H1 (cell line): ENCODE measurements at regions not wholly inside any gene's neighbourhood (a gene's known extent, or its start where the extent isn't known, plus 50 kb on each side); places are given as distances from the start of the nearest gene placed in this dataset.

Source experiments
- CTCF ChIA-PET: fragments of 300-600 bp; sonication (Branson Sonifier 250); formaldehyde crosslinking; loops from one replicate; lab custom pipeline; 2021; ENCODE audit not compliant: partially characterized antibody; lab: Charles Lee
- POLR2A ChIA-PET: fragments of 300-600 bp; sonication (Branson Sonifier 250); formaldehyde crosslinking; loops from one replicate; lab custom pipeline; 2021; ENCODE audit warnings: inconsistent platforms; ENCODE audit not compliant: partially characterized antibody; lab: Charles Lee
- DNase-seq, 2 experiments: peaks; one replicate each; pipeline versions ENCODE4 v3.0.0 to v3.0.0-alpha.2; 2010 to 2022; ENCODE audit warnings: low spot score in 2 of 2, low read depth in 1 of 2, mixed read lengths in 1 of 2
- FAIRE-seq: peaks from 2 replicates; lab custom pipeline; 2011; peaks lifted over from hg19 to GRCh38; lab: Jason Lieb, UNC
- H2AFZ ChIP-seq: 2 replicates; pipeline ENCODE4 v1.8.1; 2012; ENCODE audit warnings: low read length, inconsistent platforms
- H2AK5ac ChIP-seq: 2 replicates; pipeline ENCODE4 v1.6.1; 2013; ENCODE audit warnings: low read depth, low read length
- H2BK120ac ChIP-seq: replicated peaks from 2 replicates; pipeline ENCODE3; 2013; ENCODE audit warnings: low read depth, low read length, inconsistent platforms
- H2BK12ac ChIP-seq: 2 replicates; pipeline ENCODE4 v1.6.1; 2013; ENCODE audit warnings: low read depth, low read length
- H2BK15ac ChIP-seq: 2 replicates; pipeline ENCODE4 v1.6.1; 2013; ENCODE audit warnings: low read length
- H2BK20ac ChIP-seq: 2 replicates; pipeline ENCODE4 v1.6.1; 2013; ENCODE audit warnings: low read length
- H2BK5ac ChIP-seq: 2 replicates; pipeline ENCODE4 v1.6.1; 2013; ENCODE audit warnings: low read depth, low read length
- H3K14ac ChIP-seq: 2 replicates; pipeline ENCODE4 v1.6.1; 2013; ENCODE audit warnings: inconsistent platforms; ENCODE audit not compliant: insufficient read length
- H3K18ac ChIP-seq: 2 replicates; pipeline ENCODE4 v1.6.1; 2013; ENCODE audit warnings: low read length; ENCODE audit errors: extremely low read depth
- H3K23ac ChIP-seq: 2 replicates; pipeline ENCODE4 v1.6.1; 2013; ENCODE audit warnings: inconsistent platforms; ENCODE audit not compliant: insufficient read length
- H3K23me2 ChIP-seq: 2 replicates; pipeline ENCODE4 v1.6.1; 2013; ENCODE audit warnings: low read depth, low read length
- H3K27ac ChIP-seq: 2 replicates; pipeline ENCODE4 v1.6.1; 2011; ENCODE audit warnings: low read depth, low read length, inconsistent platforms
- H3K27me3 ChIP-seq, 4 experiments: replicated peaks in 1 of 4; 1 replicate in 1 of 4; 2 replicates in 3 of 4; pipeline versions ENCODE4 v1.6.1 to v1.8.1; 2011 to 2013; ENCODE audit warnings: low read length in 3 of 4, mild to moderate bottlenecking in 3 of 4, inconsistent platforms in 2 of 4, mixed read lengths in 2 of 4, moderate library complexity in 1 of 4; ENCODE audit not compliant: control insufficient read depth in 3 of 4, insufficient read depth in 3 of 4; ENCODE audit errors: extremely low read depth in 1 of 4
- H3K36me3 ChIP-seq, 4 experiments: 2 replicates each; pipeline versions ENCODE4 v1.6.1 to v1.8.1; 2011 to 2013; ENCODE audit warnings: mild to moderate bottlenecking in 4 of 4, low read length in 3 of 4, moderate library complexity in 2 of 4, control low read depth in 1 of 4, inconsistent platforms in 1 of 4; ENCODE audit not compliant: insufficient read depth in 4 of 4, control insufficient read depth in 2 of 4
- H3K4ac ChIP-seq: replicated peaks from 2 replicates; pipeline ENCODE3; 2013; ENCODE audit warnings: low read length, low read depth, mixed read lengths, inconsistent platforms; ENCODE audit not compliant: insufficient read length
- H3K4me1 ChIP-seq, 4 experiments: replicated peaks in 1 of 4; 1 replicate in 1 of 4; 2 replicates in 3 of 4; pipeline versions ENCODE4 v1.6.1 to v1.8.1; 2011 to 2013; ENCODE audit warnings: low read length in 3 of 4, inconsistent platforms in 2 of 4, mixed read lengths in 1 of 4; ENCODE audit not compliant: insufficient read depth in 4 of 4, control insufficient read depth in 3 of 4
- H3K4me2 ChIP-seq, 2 experiments: 2 replicates each; pipeline versions ENCODE4 v1.6.1 to v1.8.1; 2011 to 2013; ENCODE audit warnings: low read depth in 2 of 2, low read length in 2 of 2, control low read depth in 1 of 2, inconsistent platforms in 1 of 2, mild to moderate bottlenecking in 1 of 2; ENCODE audit not compliant: insufficient read depth in 1 of 2
- H3K4me3 ChIP-seq, 4 experiments: fragments of 200-600, 300-600 bp in 1 of 4; sonication (generic), shearing (Covaris generic), sonication (Bioruptor Twin) in 1 of 4; 2 replicates each; pipeline versions ENCODE4 v1.5.1 to v1.8.1; 2011 to 2016; ENCODE audit warnings: low read length in 4 of 4, low read depth in 3 of 4, control low read depth in 2 of 4, inconsistent platforms in 2 of 4, mild to moderate bottlenecking in 2 of 4, mixed read lengths in 1 of 4, moderate library complexity in 1 of 4; ENCODE audit not compliant: insufficient read depth in 2 of 4; ENCODE audit errors: extremely low read depth in 1 of 4
- H3K56ac ChIP-seq: replicated peaks from 2 replicates; pipeline ENCODE3; 2013; ENCODE audit warnings: low read depth, mild to moderate bottlenecking, mixed read lengths, low read length, inconsistent platforms; ENCODE audit not compliant: insufficient read length
- H3K79me1 ChIP-seq: 2 replicates; pipeline ENCODE4 v1.6.1; 2013; ENCODE audit warnings: low read depth, low read length, control low read depth
- H3K79me2 ChIP-seq, 2 experiments: 2 replicates each; pipeline versions ENCODE4 v1.6.1 to v1.8.1; 2012 to 2013; ENCODE audit warnings: low read length in 2 of 2, mild to moderate bottlenecking in 2 of 2, inconsistent platforms in 1 of 2; ENCODE audit not compliant: insufficient read depth in 2 of 2, control insufficient read depth in 1 of 2
- H3K9ac ChIP-seq, 4 experiments: replicated peaks in 1 of 4; 1 replicate in 1 of 4; 2 replicates in 3 of 4; pipeline versions ENCODE4 v1.6.1 to v1.8.1; 2011 to 2013; ENCODE audit warnings: low read depth in 3 of 4, low read length in 3 of 4, control low read depth in 2 of 4, mild to moderate bottlenecking in 2 of 4, moderate library complexity in 2 of 4, inconsistent platforms in 1 of 4; ENCODE audit errors: extremely low read depth in 1 of 4
- H3K9me3 ChIP-seq, 2 experiments: 2 replicates each; pipeline versions ENCODE4 v1.6.1 to v1.8.1; 2012 to 2013; ENCODE audit warnings: mild to moderate bottlenecking in 2 of 2, moderate library complexity in 2 of 2, control low read depth in 1 of 2, inconsistent platforms in 1 of 2, low read depth in 1 of 2, low read length in 1 of 2, mixed read lengths in 1 of 2; ENCODE audit not compliant: insufficient read depth in 2 of 2
- H4K20me1 ChIP-seq, 2 experiments: replicated peaks in 1 of 2; 2 replicates each; pipeline versions ENCODE3 to v1.8.1; 2011 to 2013; ENCODE audit warnings: inconsistent platforms in 2 of 2, low read length in 2 of 2, mild to moderate bottlenecking in 1 of 2; ENCODE audit not compliant: insufficient read depth in 2 of 2, control insufficient read depth in 1 of 2
- H4K5ac ChIP-seq: 2 replicates; pipeline ENCODE4 v1.6.1; 2013; ENCODE audit warnings: low read length, low read depth, mixed read lengths, inconsistent platforms; ENCODE audit not compliant: insufficient read length
- H4K8ac ChIP-seq: 2 replicates; pipeline ENCODE4 v1.8.0; 2013; ENCODE audit warnings: mild to moderate bottlenecking, moderate library complexity, low read length, inconsistent platforms; ENCODE audit not compliant: insufficient read depth; ENCODE audit errors: extremely low read depth
- H4K91ac ChIP-seq: replicated peaks from 2 replicates; pipeline ENCODE3; 2013; ENCODE audit warnings: low read length, mixed read lengths, inconsistent platforms; ENCODE audit not compliant: insufficient read length
- ATF2 ChIP-seq: IDR thresholded peaks from 2 replicates; pipeline ENCODE4 v1.6.1; 2012; ENCODE audit warnings: low read length, inconsistent platforms
- CBX5 ChIP-seq: fragments of 300-800, 300-1000 bp; sonication (generic); IDR thresholded peaks from 2 replicates; pipeline ENCODE4 v1.7.1; 2016; ENCODE audit warnings: antibody characterized with exemption, low read length, low read depth
- CBX8 ChIP-seq: fragments of 300-800, 300-1000 bp; sonication (generic); IDR thresholded peaks from 2 replicates; pipeline ENCODE4 v1.7.1; 2016; ENCODE audit warnings: low read depth, low read length, borderline replicate concordance
- FOSL1 ChIP-seq: IDR thresholded peaks from 2 replicates; pipeline ENCODE4 v1.6.1; 2011; ENCODE audit warnings: mild to moderate bottlenecking, low read depth, low read length, moderate library complexity; ENCODE audit not compliant: insufficient read depth
- GABPA ChIP-seq: IDR thresholded peaks from 2 replicates; pipeline ENCODE4 v1.6.1; 2011; ENCODE audit warnings: mild to moderate bottlenecking, low read length, moderate library complexity, borderline replicate concordance; ENCODE audit not compliant: insufficient read depth
- KDM1A ChIP-seq: fragments of 200-600, 300-600 bp; sonication (generic); IDR thresholded peaks from 2 replicates; pipeline ENCODE4 v1.7.1; 2016; ENCODE audit warnings: mild to moderate bottlenecking, low read length, borderline replicate concordance
- KDM4A ChIP-seq: IDR thresholded peaks from one replicate; pipeline ENCODE4 v1.7.1; 2012; ENCODE audit warnings: low read depth, mild to moderate bottlenecking, moderate library complexity, low read length, inconsistent platforms; ENCODE audit not compliant: severe bottlenecking
- RAD21 ChIP-seq, 2 experiments: IDR thresholded peaks in 1 of 2; conservative IDR thresholded peaks in 1 of 2; 2 replicates each; pipeline ENCODE4 v1.6.1; 2011; ENCODE audit warnings: low read depth in 2 of 2, low read length in 2 of 2, improper control_type of control experiment in 1 of 2, inconsistent platforms in 1 of 2, mild to moderate bottlenecking in 1 of 2, moderate library complexity in 1 of 2
- RBBP5 ChIP-seq: IDR thresholded peaks from 2 replicates; pipeline ENCODE4 v1.7.1; 2012; ENCODE audit warnings: low read depth, mild to moderate bottlenecking, inconsistent platforms, low read length, moderate library complexity, borderline replicate concordance
- RFX5 ChIP-seq: IDR thresholded peaks from 2 replicates; pipeline ENCODE4 v1.6.1; 2011; ENCODE audit warnings: low read depth, low read length, improper control_type of control experiment, borderline replicate concordance
- SIRT6 ChIP-seq: IDR thresholded peaks from one replicate; pipeline ENCODE4 v1.7.1; 2012; ENCODE audit warnings: low read length, inconsistent platforms
- SP4 ChIP-seq: IDR thresholded peaks from 2 replicates; pipeline ENCODE4 v1.6.1; 2012; ENCODE audit warnings: low read length, inconsistent platforms
- TEAD4 ChIP-seq: IDR thresholded peaks from 2 replicates; pipeline ENCODE4 v1.6.1; 2012; ENCODE audit warnings: low read depth, low read length, inconsistent platforms, mixed read lengths
- YY1 ChIP-seq: IDR thresholded peaks from 2 replicates; pipeline ENCODE4 v1.6.1; 2011; ENCODE audit warnings: low read depth, mild to moderate bottlenecking, low read length
- WGBS, 2 experiments: shearing (Covaris generic) in 1 of 2; methylation state at CpG; one replicate each; pipeline versions ENCODE4 v1.1.6 to v1.1.7; 2013 to 2015; ENCODE audit warnings: low lambda C conversion rate in 2 of 2, mixed read lengths in 2 of 2, inconsistent platforms in 1 of 2, low coverage in 1 of 2, missing lambda C conversion rate in 1 of 2; ENCODE audit not compliant: insufficient replicate concordance in 2 of 2, insufficient coverage in 1 of 2, insufficient read length in 1 of 2; ENCODE audit errors: extremely low coverage in 1 of 2, missing lambda C conversion rate in 1 of 2; 5-methylcytosine and 5-hydroxymethylcytosine counted together

GRCh38 chr6:22825210-22825609 lies 255.8 kb downstream of the HDGFL1 start:
- Histone ChIP-seq H3K79me2 (no peaks in the 10 kb centered on the region), H3K4ac (no peak overlapping the region), H3K4me2 (no peak overlapping the region), H3K18ac (no peak overlapping the region), H3K79me1 (no peaks in the 10 kb centered on the region), H4K8ac (no peak overlapping the region), H4K91ac (no peak overlapping the region), H3K9me3 (no peaks in the 10 kb centered on the region), H3K4me1 (peaks cover 0 to 3% (median 1%) of the 10 kb centered on the region in 4 experiments; a peak in 2 of 7 replicates), H2AK5ac (no peak overlapping the region), H2BK20ac (no peak overlapping the region), H3K27ac (no peak overlapping the region), H2BK120ac (no peak overlapping the region), H2AFZ (no peak overlapping the region), H3K23me2 (no peaks in the 10 kb centered on the region), H3K36me3 (no peaks in the 10 kb centered on the region), H3K27me3 (no peaks in the 10 kb centered on the region), H4K20me1 (no peaks in the 10 kb centered on the region), H3K4me3 (no peak overlapping the region), H3K23ac (no peak overlapping the region), H3K56ac (no peak overlapping the region), H2BK15ac (no peak overlapping the region), H3K9ac (no peak overlapping the region), H4K5ac (no peak overlapping the region), H3K14ac (no peak overlapping the region), H2BK5ac (no peak overlapping the region), H2BK12ac (no peak overlapping the region)
- DNase-seq: no peak
- ChIA-PET CTCF (no interaction called here), POLR2A (no interaction called here)
- no peak for FAIRE-seq
- TF ChIP-seq RFX5: no peak
- no peak for TF ChIP-seq SIRT6
- TF ChIP-seq TEAD4: no peak
- TF ChIP-seq YY1: no peak
- TF ChIP-seq KDM1A: no peak
- no peak for TF ChIP-seq RAD21 (IDR thresholded peaks at IDR 0.05 in 1 of 2, conservative IDR thresholded peaks at IDR 0.05 in 1 of 2; ENCODE audit: low read depth in 2 of 2, low read length in 2 of 2)
- no peak for TF ChIP-seq RBBP5
- TF ChIP-seq CBX5: no peak
- TF ChIP-seq CBX8: no peak
- no peak for TF ChIP-seq ATF2
- no peak for TF ChIP-seq GABPA
- TF ChIP-seq KDM4A: no peak
- TF ChIP-seq FOSL1: no peak
- no peak for TF ChIP-seq SP4
- WGBS, 2 experiments: 91% methylated on average over 3 of the region's 3 CpGs; no CpG with 5 or more reads in 1 of the 2 experiments
